Hypothalamus (tissue), 51 donors: ENCODE measurements at regions not wholly inside any gene's neighbourhood (a gene's known extent, or its start where the extent isn't known, plus 50 kb on each side); places are given as distances from the start of the nearest gene placed in this dataset.
A peak's percentile ranks its signal among the peaks of the same experiment; 100 is the strongest.
"Not testable (repeated sequence)": the region's sequence is repeated elsewhere in the genome, so short reads cannot be mapped to it uniquely, and the experiment has no call there.

Source experiments
- DNase-seq, 51 donors: peaks; one replicate each; lab custom pipeline; 2025; lab: John Stamatoyannopoulos, UW

DNA sequence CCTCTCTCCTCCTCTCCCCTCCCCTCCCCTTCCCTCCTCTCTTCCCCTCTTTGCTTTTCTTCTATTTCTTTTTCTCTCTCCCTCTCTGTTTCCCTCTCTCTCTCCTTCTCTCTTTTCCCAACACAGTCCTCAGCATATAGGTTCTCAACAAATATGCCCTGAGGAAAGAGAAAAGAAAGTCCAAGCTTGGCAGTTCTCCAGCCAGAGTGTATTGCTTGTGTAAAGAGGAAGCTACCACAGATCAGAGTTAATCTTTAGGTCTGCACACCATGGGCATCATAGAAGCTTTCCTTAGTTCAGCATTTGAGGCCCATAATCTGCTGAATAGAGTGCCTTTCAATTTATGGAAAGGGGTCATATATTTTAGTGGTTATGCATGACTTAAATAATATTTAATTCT, 382.8 kb upstream of the WWC1 start:
- no peak for DNase-seq

- no peak for DNase-seq
Observed at GRCh38 chr5:167912941-167913665, 378.3 kb upstream of the WWC1 start.

DNA sequence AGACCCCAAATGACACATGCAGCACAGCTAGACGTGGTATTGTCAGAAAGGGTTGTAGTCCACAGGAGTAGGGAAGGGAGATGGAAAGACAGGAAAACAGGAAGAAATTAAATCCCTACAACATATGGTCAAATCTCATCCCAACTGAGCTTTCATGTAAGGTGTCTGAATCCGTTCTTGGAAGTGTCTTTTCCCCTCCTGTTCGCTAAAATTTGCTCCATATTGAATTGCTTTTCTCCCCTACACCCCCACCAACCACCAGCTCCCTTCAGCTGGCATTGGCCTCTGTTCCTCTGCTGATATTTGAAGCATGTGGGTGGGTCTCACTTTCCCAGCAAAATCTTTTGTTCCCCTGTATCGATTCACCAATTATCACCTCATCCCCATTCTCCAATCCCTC, 376.2 kb upstream of the WWC1 start:
- no peak for DNase-seq

GRCh38 chr5:167916261-167916691, 375.2 kb upstream of the WWC1 start:
- no peak for DNase-seq

- peak in 9 of 51 donors; percentile 3 to 15 (median 9) for DNase-seq
Observed at GRCh38 chr5:167916706-167917105, 374.7 kb upstream of the WWC1 start.

DNA sequence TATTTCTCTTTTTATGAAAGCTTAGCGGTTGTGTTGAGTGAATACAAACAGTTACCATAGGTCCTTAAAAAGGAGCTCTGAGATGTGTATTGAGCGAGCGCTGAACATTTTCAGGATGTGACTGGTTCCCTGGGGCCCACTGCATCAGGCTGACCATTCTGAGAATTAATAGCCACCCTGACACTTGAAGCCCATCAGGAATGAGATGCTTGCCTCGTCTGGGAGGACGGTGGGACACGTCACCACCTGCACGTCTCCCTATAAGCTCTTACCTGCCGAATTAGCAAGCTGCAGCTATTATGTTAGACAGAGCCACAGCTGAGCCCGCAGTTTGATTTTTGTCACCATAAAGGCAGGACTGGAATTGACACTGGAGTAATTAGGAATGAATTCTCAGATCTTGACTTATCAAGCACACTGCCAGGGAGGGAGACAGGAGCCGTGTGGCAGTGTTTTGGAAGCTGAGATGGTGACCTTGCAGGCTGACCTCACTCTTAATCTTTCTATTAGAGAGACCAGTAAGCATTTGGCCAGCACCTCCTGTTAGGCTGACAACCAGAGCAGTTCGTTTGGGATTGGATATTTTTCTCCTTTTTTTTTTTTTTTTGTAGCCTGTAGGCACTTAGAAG, 373.1 kb upstream of the WWC1 start:
- DNase-seq, result peak in 2 of 51 donors; percentile 2 to 12

GRCh38 chr5:167918813-167919483, 372.5 kb upstream of the WWC1 start:
- no peak for DNase-seq

DNA sequence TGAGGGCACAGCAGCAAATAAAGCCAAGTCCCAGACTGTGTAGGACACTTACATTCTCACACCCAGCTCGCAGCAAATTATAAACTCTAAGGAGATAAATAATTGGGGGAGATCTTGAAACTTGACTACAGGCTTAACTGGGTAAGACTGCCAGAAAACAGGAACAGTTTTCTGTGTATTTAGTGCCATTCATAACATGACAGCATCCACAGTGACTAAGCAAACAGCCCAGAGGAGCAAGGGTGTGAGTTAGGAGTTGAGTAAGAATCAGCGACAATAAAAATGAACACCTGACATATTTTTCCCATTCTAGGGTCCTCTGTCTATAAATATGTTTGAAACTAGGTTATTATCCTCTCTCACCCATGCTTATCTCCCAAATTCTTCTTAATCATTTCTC, 370.9 kb upstream of the WWC1 start:
- no peak for DNase-seq

DNA sequence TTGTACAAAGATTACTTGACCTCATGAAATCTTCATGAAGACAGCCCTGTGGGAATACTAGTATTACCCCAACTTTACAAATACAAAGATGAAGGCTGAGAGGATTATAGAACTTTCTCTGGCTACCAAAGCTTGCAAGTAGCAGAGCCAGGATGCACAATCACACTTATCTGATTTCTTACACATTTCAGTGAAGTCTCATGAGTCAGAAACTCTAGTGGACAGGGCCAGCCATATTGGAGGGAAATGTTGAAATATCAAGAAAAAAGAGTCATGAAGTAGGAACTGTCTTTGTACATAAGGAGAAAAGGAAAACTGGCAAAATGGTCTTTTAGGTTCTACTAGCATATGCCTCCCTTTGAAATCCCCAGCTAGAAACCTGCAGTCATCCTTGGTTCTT, 369.6 kb upstream of the WWC1 start:
- DNase-seq, result no peak

GRCh38 chr5:167923396-167923795, 368.0 kb upstream of the WWC1 start:
- DNase-seq, result no peak

DNA sequence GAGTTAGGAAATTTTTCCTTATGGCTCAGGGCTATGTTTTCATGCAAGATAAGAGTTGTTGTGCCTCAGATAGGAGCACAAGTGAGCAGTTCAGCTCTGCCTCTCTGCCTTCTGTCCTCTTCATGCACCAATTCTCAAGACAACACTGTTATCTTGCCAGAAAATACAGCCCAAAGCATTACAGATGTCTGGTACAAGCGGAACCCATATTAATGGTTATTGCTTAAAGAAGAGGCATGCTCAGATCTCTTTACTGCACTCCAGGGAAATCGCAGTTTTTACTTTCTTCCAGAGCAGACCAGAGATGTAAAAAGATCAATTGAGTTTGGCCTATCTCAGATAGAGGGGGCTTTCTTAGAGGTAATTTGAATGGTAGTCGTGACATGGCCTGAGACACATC, 361.6 kb upstream of the WWC1 start:
- DNase-seq, result no peak

DNA sequence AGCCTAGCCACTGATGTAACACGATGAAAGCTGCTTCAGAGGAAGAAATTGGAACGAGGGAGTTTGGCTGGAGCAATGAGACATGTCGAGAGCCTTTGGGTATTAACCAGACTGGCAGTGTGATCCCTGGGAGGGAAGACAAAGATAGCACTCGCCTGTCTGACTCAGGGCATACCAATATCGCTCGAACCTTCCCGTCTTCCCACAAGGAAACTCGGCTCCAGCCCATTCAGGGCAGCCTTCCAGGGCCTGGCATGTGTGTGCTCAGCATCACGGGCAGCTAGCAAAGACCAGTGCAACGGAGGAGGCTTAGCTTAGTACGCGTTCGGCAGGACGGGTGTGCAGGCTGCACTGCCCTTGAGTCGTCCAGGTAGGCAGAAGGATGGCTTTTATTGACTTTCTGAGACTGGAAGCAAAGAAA, 356.9 kb upstream of the WWC1 start:
- DNase-seq, result peak in 11 of 51 donors; percentile 2 to 39 (median 11)

- no peak for DNase-seq
Observed at GRCh38 chr5:167936022-167936421, 355.4 kb upstream of the WWC1 start.

DNA sequence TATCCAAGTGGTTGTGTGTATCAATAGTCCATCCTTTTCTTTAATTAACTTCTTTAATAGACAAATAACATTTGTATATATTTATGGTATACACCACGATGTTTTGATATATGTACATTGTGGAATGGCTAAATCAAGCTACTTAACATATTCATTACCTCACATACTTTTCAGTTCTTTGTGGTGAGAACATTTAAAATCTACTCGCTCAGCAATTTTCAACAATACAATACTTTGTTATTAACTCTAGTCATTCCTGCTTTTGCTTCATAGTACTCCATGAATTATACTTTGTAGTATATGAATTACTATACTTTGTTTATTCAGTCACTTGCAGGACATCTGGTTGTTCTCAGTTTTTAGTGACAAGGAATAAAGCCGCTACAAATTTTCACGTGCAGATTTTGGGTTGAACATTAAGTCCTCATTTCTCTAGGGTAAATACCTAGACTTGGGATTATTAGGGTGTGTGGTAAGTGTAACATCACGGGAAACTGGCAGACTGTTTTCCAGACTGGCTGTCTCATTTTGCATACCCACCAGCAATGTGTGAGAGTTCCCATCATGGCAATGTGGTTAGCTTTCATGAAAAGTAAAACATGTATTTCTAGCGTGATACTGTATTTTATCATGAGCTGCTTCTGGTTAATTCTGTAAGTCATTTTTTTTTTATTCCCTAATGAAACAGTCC, 354.4 kb upstream of the WWC1 start:
- no peak for DNase-seq

GRCh38 chr5:167937635-167937998, 353.8 kb upstream of the WWC1 start:
- no peak for DNase-seq

DNA sequence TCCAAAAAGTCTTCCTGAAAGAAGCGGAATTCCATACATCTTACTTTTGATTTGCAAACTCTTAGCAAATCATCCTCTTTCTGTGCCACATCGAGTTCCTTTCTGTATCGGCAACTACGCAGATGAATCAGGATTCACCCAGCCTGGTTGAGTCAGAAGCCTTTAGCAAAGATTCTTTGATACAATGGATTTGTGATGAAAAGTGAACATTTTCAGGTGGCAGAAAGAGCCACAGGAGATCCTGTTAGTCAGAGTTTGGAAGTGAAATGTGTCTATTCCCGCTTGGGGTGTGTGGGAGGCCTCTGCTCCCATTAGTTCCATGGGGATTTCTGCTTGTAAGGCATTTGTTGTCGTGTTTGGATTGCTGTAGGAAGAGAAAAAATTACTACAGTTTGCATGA, 351.8 kb upstream of the WWC1 start:
- no peak for DNase-seq

- no peak for DNase-seq
Observed at GRCh38 chr5:167940911-167941310, 350.5 kb upstream of the WWC1 start.

DNA sequence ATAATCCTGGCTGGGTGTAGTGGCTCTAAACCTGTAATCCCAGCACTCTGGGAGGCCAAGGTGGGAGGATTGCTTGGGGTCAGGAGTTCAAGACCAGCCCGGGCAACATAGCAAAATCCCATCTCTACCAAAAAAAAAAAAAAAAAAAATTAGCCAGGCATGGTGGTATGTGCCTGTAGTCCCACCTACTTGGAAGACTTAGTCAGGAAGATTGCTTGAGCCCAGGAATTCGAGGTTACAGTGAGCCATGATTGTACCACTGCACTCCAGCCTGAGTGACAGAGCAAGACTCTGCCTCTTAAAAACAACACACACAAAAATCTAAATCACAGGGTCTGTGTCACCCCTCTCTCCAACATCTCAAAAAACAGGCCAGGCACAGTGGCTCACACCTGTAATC, 349.9 kb upstream of the WWC1 start:
- DNase-seq, result not testable (repeated sequence)

- DNase-seq, result no peak
Observed at GRCh38 chr5:167943343-167943742, 348.1 kb upstream of the WWC1 start.

GRCh38 chr5:167944121-167944852, 347.2 kb upstream of the WWC1 start:
- no peak for DNase-seq
